ENCODE measurements at regions not wholly inside any gene's neighbourhood (a gene's known extent, or its start where the extent isn't known, plus 50 kb on each side); places are given as distances from the start of the nearest gene placed in this dataset.
A peak's percentile ranks its signal among the peaks of the same experiment; 100 is the strongest.

DNA sequence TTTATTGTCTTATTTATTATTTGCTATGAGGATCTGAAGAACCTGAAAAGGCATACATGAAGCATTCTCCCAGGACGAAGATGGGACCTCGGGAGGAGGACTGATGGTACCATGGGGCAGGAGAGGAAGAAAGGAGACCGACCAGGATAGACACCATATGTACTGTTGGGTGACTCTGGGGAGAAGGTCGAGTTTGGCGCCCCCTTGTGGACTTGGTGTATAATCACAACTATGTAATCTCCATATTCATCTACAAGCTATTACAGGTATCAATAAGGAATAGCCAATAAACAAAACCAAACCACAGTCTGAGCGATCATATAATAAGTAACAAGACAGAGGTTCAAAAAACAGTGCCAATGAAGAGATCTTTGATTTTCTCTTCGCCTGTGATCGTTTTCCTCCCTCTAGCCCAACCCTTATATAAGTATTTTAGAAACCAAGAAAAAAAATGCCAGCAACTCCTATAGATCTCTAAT, 139.1 kb downstream of the SPTSSA start:
- Mint-ChIP-seq H3K27ac (no peak overlapping the region), H3K9me3 (ENCODE audit: low read depth) (peaks cover 3% of the 10 kb centered on the region), H3K4me3 (ENCODE audit: low read depth) (no peak overlapping the region), H3K36me3 (ENCODE audit: insufficient read depth) (no peaks in the 10 kb centered on the region), H3K27me3 (no peaks in the 10 kb centered on the region), H3K4me1 (ENCODE audit: low read depth) (no peaks in the 10 kb centered on the region)
- TF ChIP-seq, protein P1, sequence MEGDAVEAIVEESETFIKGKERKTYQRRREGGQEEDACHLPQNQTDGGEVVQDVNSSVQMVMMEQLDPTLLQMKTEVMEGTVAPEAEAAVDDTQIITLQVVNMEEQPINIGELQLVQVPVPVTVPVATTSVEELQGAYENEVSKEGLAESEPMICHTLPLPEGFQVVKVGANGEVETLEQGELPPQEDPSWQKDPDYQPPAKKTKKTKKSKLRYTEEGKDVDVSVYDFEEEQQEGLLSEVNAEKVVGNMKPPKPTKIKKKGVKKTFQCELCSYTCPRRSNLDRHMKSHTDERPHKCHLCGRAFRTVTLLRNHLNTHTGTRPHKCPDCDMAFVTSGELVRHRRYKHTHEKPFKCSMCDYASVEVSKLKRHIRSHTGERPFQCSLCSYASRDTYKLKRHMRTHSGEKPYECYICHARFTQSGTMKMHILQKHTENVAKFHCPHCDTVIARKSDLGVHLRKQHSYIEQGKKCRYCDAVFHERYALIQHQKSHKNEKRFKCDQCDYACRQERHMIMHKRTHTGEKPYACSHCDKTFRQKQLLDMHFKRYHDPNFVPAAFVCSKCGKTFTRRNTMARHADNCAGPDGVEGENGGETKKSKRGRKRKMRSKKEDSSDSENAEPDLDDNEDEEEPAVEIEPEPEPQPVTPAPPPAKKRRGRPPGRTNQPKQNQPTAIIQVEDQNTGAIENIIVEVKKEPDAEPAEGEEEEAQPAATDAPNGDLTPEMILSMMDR (IDR thresholded peaks at IDR 0.05; ENCODE audit: unreplicated experiment), result peak; percentile 75
- peak; percentile 44 for DNase-seq (ENCODE audit: low spot score, unreplicated experiment)

DNA sequence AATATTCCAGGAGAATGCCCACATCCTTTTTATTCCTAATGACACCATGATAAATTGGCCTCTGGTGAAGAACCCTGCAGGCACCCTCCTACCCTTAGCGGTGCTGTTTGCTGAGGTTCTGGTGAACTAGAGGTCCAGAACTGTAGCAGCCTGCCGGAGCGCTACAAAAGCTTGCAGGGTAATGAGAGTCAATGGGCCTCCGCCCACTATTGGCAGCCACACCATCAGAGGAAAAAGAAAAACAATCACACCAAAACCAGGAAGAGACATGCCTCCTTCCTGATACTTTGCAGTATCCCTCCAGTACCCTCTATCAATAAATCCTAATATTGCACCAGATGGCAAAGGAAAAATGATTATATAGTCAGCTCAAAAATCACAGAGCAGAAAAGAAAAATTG, 142.9 kb downstream of the SPTSSA start:
- Mint-ChIP-seq H3K36me3 (ENCODE audit: insufficient read depth) (no peaks in the 10 kb centered on the region), H3K27ac (no peak overlapping the region), H3K9me3 (ENCODE audit: low read depth) (peaks cover 3% of the 10 kb centered on the region), H3K4me1 (ENCODE audit: low read depth) (no peaks in the 10 kb centered on the region), H3K27me3 (peaks cover 5% of the 10 kb centered on the region), H3K4me3 (ENCODE audit: low read depth) (no peak overlapping the region)
- TF ChIP-seq, protein P1 (IDR thresholded peaks at IDR 0.05; ENCODE audit: unreplicated experiment), result no peak
- no peak for DNase-seq (ENCODE audit: low spot score, unreplicated experiment)

- Mint-ChIP-seq H3K36me3 (ENCODE audit: insufficient read depth) (no peaks in the 10 kb centered on the region), H3K27me3 (peaks cover 8% of the 10 kb centered on the region), H3K4me3 (ENCODE audit: low read depth) (no peak overlapping the region), H3K27ac (no peak overlapping the region), H3K9me3 (ENCODE audit: low read depth) (peaks cover 3% of the 10 kb centered on the region), H3K4me1 (ENCODE audit: low read depth) (no peaks in the 10 kb centered on the region)
- TF ChIP-seq, protein P1 (IDR thresholded peaks at IDR 0.05; ENCODE audit: unreplicated experiment), result no peak
- DNase-seq (ENCODE audit: low spot score, unreplicated experiment), result no peak
These were observed 144.0 kb downstream of the SPTSSA start for GRCh38 chr14:34318014-34318413.

- Mint-ChIP-seq H3K4me1 (ENCODE audit: low read depth) (no peaks in the 10 kb centered on the region), H3K27me3 (peaks cover 12% of the 10 kb centered on the region), H3K36me3 (ENCODE audit: insufficient read depth) (no peaks in the 10 kb centered on the region), H3K4me3 (ENCODE audit: low read depth) (no peak overlapping the region), H3K9me3 (ENCODE audit: low read depth) (no peaks in the 10 kb centered on the region), H3K27ac (peak overlapping the region; percentile 8)
- TF ChIP-seq, protein P1 (IDR thresholded peaks at IDR 0.05; ENCODE audit: unreplicated experiment), result no peak
- DNase-seq (ENCODE audit: low spot score, unreplicated experiment), result no peak
These were observed 151.3 kb downstream of the SPTSSA start for GRCh38 chr14:34310724-34311123.

DNA sequence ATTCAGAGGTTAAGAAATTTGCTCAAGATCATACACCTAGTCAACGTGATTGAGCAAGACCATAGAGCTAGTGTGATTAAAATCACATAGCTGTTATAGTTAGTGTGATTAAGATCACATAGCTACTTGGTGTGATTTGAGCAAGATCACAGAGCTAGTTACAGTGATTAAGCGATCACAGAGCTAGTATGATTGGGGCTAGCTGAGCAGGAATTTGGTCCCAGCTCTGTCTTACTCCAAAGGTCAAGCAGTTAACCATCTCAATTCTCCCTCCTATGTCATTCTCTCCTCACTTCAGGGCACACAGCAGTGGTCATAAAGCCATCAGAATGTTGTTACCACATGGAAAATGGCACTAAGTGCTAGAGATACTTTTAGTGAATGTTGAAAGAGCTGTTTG, 158.2 kb downstream of the SPTSSA start:
- Mint-ChIP-seq H3K4me1 (ENCODE audit: low read depth) (no peaks in the 10 kb centered on the region), H3K27me3 (peaks cover 7% of the 10 kb centered on the region), H3K36me3 (ENCODE audit: insufficient read depth) (no peaks in the 10 kb centered on the region), H3K27ac (no peak overlapping the region), H3K4me3 (ENCODE audit: low read depth) (no peak overlapping the region), H3K9me3 (ENCODE audit: low read depth) (no peaks in the 10 kb centered on the region)
- TF ChIP-seq, protein P1 (IDR thresholded peaks at IDR 0.05; ENCODE audit: unreplicated experiment), result no peak
- DNase-seq (ENCODE audit: low spot score, unreplicated experiment), result no peak
